Ascending aorta (tissue), 2 donors: ENCODE measurements at regions not wholly inside any gene's neighbourhood (a gene's known extent, or its start where the extent isn't known, plus 50 kb on each side); places are given as distances from the start of the nearest gene placed in this dataset.

Experiments used
- DNase-seq, 2 donors: peaks; one replicate each; pipeline ENCODE4 v3.0.0-alpha.2; 2019; ENCODE audit warnings: low spot score in 2 of 2
- H3K27ac ChIP-seq, 2 donors: fragments of 200-600 bp; sonication (generic); one replicate each; pipeline ENCODE4 v1.5.1; 2016 to 2017; ENCODE audit warnings: mild to moderate bottlenecking in 1 of 2
- H3K27me3 ChIP-seq: fragments of 200-600 bp; sonication (generic); one replicate; pipeline ENCODE4 v1.5.1; 2017
- H3K36me3 ChIP-seq, 2 donors: fragments of 200-600 bp; sonication (generic); one replicate each; pipeline ENCODE4 v1.5.1; 2016
- H3K4me1 ChIP-seq, 2 donors: fragments of 200-600 bp; sonication (generic); one replicate each; pipeline ENCODE4 v1.5.1; 2016 to 2017; ENCODE audit warnings: mild to moderate bottlenecking in 1 of 2
- H3K4me3 ChIP-seq, 2 donors: fragments of 200-600 bp; sonication (generic); one replicate each; pipeline ENCODE4 v1.5.1; 2016 to 2017; ENCODE audit warnings: mild to moderate bottlenecking in 1 of 2
- H3K9me3 ChIP-seq, 2 donors: fragments of 200-600 bp; sonication (generic); one replicate each; pipeline ENCODE4 v1.5.1; 2016
- CTCF ChIP-seq, 3 experiments: fragments of 200-600 bp in 2 of 3; fragments of 450-650 bp in 1 of 3; sonication (generic) in 2 of 3; IDR thresholded peaks; one replicate each; pipeline ENCODE4 v1.5.1; 2016 to 2019; ENCODE audit warnings: antibody characterized with exemption in 3 of 3, mild to moderate bottlenecking in 1 of 3, moderate library complexity in 1 of 3
- intact Hi-C: fragments of 100-400 bp; cut with DNase I; formaldehyde crosslinking; loops from one replicate; pipeline ENCODE4 v1.15.1; 2023

GRCh38 chr12:28023156-28023887 is 50.8 kb upstream of the PTHLH start:
- TF ChIP-seq CTCF (IDR thresholded peaks at IDR 0.05) = no peak
- no peak for DNase-seq
- Histone ChIP-seq H3K4me3 (no peak overlapping the region), H3K27me3 (no peaks in the 10 kb centered on the region), H3K4me1 (no peaks in the 10 kb centered on the region), H3K27ac (no peak overlapping the region), H3K9me3 (no peaks in the 10 kb centered on the region), H3K36me3 (no peaks in the 10 kb centered on the region)
- intact Hi-C loops = no loop called here

GRCh38 chr12:28024231-28024995 is 51.9 kb upstream of the PTHLH start:
- H3K27me3 ChIP-seq = no peaks in the 10 kb centered on the region
- H3K4me1 ChIP-seq = no peaks in the 10 kb centered on the region
- no peak overlapping the region for H3K4me3 ChIP-seq
- H3K27ac ChIP-seq = no peak overlapping the region
- no peak for DNase-seq
- no peaks in the 10 kb centered on the region for H3K36me3 ChIP-seq
- no peak for TF ChIP-seq CTCF (IDR thresholded peaks at IDR 0.05)
- no peaks in the 10 kb centered on the region for H3K9me3 ChIP-seq
- intact Hi-C loops = no loop called here

GRCh38 chr12:28025821-28026505 is 53.4 kb upstream of the PTHLH start:
- H3K9me3 ChIP-seq = no peaks in the 10 kb centered on the region

GRCh38 chr12:28026701-28027100 is 54.2 kb upstream of the PTHLH start:
- Histone ChIP-seq H3K4me3 (no peak overlapping the region), H3K9me3 (no peaks in the 10 kb centered on the region), H3K27ac (no peak overlapping the region), H3K27me3 (no peaks in the 10 kb centered on the region), H3K36me3 (no peaks in the 10 kb centered on the region), H3K4me1 (no peaks in the 10 kb centered on the region)
- no peak for DNase-seq
- TF ChIP-seq CTCF (IDR thresholded peaks at IDR 0.05) = no peak
- intact Hi-C loops = no loop called here

More at GRCh38 chr12:28025821-28026505, 53.4 kb upstream of the PTHLH start:
- Histone ChIP-seq H3K27ac (no peak overlapping the region), H3K4me1 (no peaks in the 10 kb centered on the region), H3K36me3 (no peaks in the 10 kb centered on the region), H3K4me3 (no peak overlapping the region), H3K27me3 (no peaks in the 10 kb centered on the region)
- intact Hi-C loops = no loop called here
- no peak for TF ChIP-seq CTCF (IDR thresholded peaks at IDR 0.05)
- DNase-seq = no peak

- intact Hi-C loops = no loop called here
- Histone ChIP-seq H3K4me3 (no peak overlapping the region), H3K27ac (no peak overlapping the region), H3K27me3 (no peaks in the 10 kb centered on the region), H3K36me3 (no peaks in the 10 kb centered on the region), H3K9me3 (no peaks in the 10 kb centered on the region), H3K4me1 (no peaks in the 10 kb centered on the region)
- no peak for TF ChIP-seq CTCF (IDR thresholded peaks at IDR 0.05)
- DNase-seq = no peak
Measured at GRCh38 chr12:28027328-28027727, 54.8 kb upstream of the PTHLH start.
